ENCODE measurements at regions not wholly inside any gene's neighbourhood (a gene's known extent, or its start where the extent isn't known, plus 50 kb on each side); places are given as distances from the start of the nearest gene placed in this dataset.
"Not testable (repeated sequence)": the region's sequence is repeated elsewhere in the genome, so short reads cannot be mapped to it uniquely, and the experiment has no call there.

DNA sequence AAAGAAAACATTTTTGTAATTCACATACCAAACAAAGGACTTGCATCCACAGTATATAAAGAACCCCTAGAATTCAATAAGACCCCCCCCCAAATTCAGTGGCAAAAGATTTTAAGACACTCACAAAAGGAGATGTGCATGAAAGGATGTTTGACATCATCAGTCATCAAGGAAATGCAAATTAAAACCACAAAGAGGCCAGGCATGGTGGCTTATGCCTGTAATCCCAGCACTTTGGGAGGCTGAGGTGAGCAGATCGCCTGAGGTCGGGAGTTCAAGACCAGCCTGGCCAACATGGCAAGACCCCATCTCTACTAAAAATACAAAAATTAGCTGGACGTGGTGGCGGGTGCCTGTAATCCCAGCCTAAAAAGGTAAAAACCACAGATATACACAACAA is 61.3 kb downstream of the AIPL1 start:
- H3K27ac Mint-ChIP-seq; ATAC-seq; H3K36me3 Mint-ChIP-seq (ENCODE audit: low read depth); POLR2A ChIA-PET; CTCF ChIA-PET; H3K9me3 Mint-ChIP-seq (ENCODE audit: low read depth); H3K4me3 Mint-ChIP-seq: not testable (repeated sequence)
- intact Hi-C loops (cut with DNase I, micrococcal nuclease) = loop anchor here in 1 of 2 experiments (5.0 kb wide), 1 partner anchor 151 kb away; no protein-coding TSS in a partner anchor
- H3K4me1 Mint-ChIP-seq = peaks cover 24% of the 10 kb centered on the region
- peaks cover 31% of the 10 kb centered on the region for H3K27me3 Mint-ChIP-seq
- DNase-seq = peak; percentile 35

DNA sequence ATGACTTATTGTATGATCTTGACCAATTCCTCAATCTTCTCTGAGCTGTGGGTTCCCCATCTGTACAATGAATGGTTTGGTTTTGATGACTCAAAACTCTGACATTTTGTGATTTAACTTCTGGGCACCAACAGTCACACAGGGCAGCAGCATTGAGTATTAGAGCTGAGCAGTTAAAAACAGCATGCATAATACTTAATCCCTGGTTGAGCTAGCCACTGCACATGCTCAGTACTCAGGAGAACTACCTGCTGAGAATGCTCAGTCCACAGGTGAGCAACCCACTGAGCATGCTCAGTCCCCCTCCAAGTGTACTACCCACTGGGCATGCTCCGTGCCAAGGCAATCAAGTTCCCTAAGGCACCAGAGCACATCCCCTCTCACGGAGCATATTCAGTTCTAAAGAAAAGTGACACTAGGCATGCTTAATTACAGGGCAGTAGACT is 68.7 kb downstream of the AIPL1 start:
- intact Hi-C loops (cut with DNase I, micrococcal nuclease) = no loop called here
- POLR2A ChIA-PET = no interaction called here
- CTCF ChIA-PET = no interaction called here
- H3K9me3 Mint-ChIP-seq (ENCODE audit: low read depth) = no peaks in the 10 kb centered on the region
- H3K36me3 Mint-ChIP-seq (ENCODE audit: low read depth) = no peaks in the 10 kb centered on the region
- peaks cover 41% of the 10 kb centered on the region for H3K27me3 Mint-ChIP-seq
- no peak overlapping the region for H3K4me3 Mint-ChIP-seq
- no peak overlapping the region for H3K27ac Mint-ChIP-seq
- peaks cover 10% of the 10 kb centered on the region for H3K4me1 Mint-ChIP-seq
- ATAC-seq (peak; percentile 72), DNase-seq (no peak)

- peaks cover 38% of the 10 kb centered on the region for H3K27me3 Mint-ChIP-seq
- ATAC-seq (no peak), DNase-seq (no peak)
- intact Hi-C loops (cut with DNase I, micrococcal nuclease) = no loop called here
- no peak overlapping the region for H3K4me3 Mint-ChIP-seq
- CTCF ChIA-PET = interaction anchor here (1.0 kb wide), 1 partner anchor 116 kb away, joined by 3 read pairs; no protein-coding TSS in a partner anchor
- no peaks in the 10 kb centered on the region for H3K36me3 Mint-ChIP-seq (ENCODE audit: low read depth)
- H3K27ac Mint-ChIP-seq = no peak overlapping the region
- no peaks in the 10 kb centered on the region for H3K9me3 Mint-ChIP-seq (ENCODE audit: low read depth)
- POLR2A ChIA-PET = no interaction called here
- H3K4me1 Mint-ChIP-seq = peaks cover 10% of the 10 kb centered on the region
Observed at GRCh38 chr17:6365200-6365943, 69.5 kb downstream of the AIPL1 start.

- Mint-ChIP-seq H3K27me3 (peaks cover 43% of the 10 kb centered on the region), H3K27ac (no peak overlapping the region), H3K36me3 (ENCODE audit: low read depth) (no peaks in the 10 kb centered on the region), H3K9me3 (ENCODE audit: low read depth) (no peaks in the 10 kb centered on the region), H3K4me3 (no peak overlapping the region), H3K4me1 (peaks cover 10% of the 10 kb centered on the region)
- ChIA-PET POLR2A (no interaction called here), CTCF (interaction anchor here (0.6 to 0.7 kb wide), 3 partner anchors 24 to 1319 kb away, joined by 3 read pairs; no protein-coding TSS in a partner anchor)
- intact Hi-C loops (cut with DNase I, micrococcal nuclease) = no loop called here
- ATAC-seq (no peak), DNase-seq (no peak)
Observed at GRCh38 chr17:6361733-6362132, 73.2 kb downstream of the AIPL1 start.

DNA sequence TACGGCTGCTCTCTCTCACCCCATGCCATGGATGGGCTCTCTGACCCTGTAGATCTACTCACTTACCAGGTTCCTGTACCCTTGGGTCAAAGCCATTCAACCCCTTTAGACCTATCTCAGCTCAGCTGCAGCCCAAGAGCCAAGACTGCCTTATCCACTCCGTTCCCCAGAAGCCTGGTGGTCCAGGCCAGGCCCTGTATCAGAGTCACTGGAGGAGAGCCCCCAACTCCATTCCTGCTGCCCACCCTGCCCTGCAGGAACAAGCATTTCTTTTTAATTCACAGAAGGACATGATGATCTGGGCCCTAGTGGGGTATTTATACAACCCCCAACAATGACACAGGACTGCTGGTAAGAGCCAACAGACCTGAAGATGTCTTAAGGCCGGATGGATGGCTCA is 76.8 kb downstream of the AIPL1 start:
- H3K9me3 Mint-ChIP-seq (ENCODE audit: low read depth) = no peaks in the 10 kb centered on the region
- DNase-seq (no peak), ATAC-seq (no peak)
- ChIA-PET POLR2A (no interaction called here), CTCF (no interaction called here)
- peaks cover 36% of the 10 kb centered on the region for H3K27me3 Mint-ChIP-seq
- intact Hi-C loops (cut with DNase I, micrococcal nuclease) = no loop called here
- no peaks in the 10 kb centered on the region for H3K36me3 Mint-ChIP-seq (ENCODE audit: low read depth)
- H3K27ac Mint-ChIP-seq = no peak overlapping the region
- no peaks in the 10 kb centered on the region for H3K4me1 Mint-ChIP-seq
- H3K4me3 Mint-ChIP-seq = no peak overlapping the region

GRCh38 chr17:6356562-6356961 is 78.4 kb downstream of the AIPL1 start:
- DNase-seq (no peak), ATAC-seq (no peak)
- ChIA-PET POLR2A (no interaction called here), CTCF (no interaction called here)
- no peaks in the 10 kb centered on the region for H3K36me3 Mint-ChIP-seq (ENCODE audit: low read depth)
- H3K4me3 Mint-ChIP-seq = no peak overlapping the region
- no peaks in the 10 kb centered on the region for H3K4me1 Mint-ChIP-seq
- no peak overlapping the region for H3K27ac Mint-ChIP-seq
- peaks cover 33% of the 10 kb centered on the region for H3K27me3 Mint-ChIP-seq
- intact Hi-C loops (cut with DNase I, micrococcal nuclease) = no loop called here
- no peaks in the 10 kb centered on the region for H3K9me3 Mint-ChIP-seq (ENCODE audit: low read depth)

- DNase-seq (no peak), ATAC-seq (no peak)
- Mint-ChIP-seq H3K4me3 (no peak overlapping the region), H3K9me3 (ENCODE audit: low read depth) (no peaks in the 10 kb centered on the region), H3K27ac (no peak overlapping the region), H3K4me1 (no peaks in the 10 kb centered on the region), H3K27me3 (peaks cover 28% of the 10 kb centered on the region), H3K36me3 (ENCODE audit: low read depth) (no peaks in the 10 kb centered on the region)
- ChIA-PET CTCF (no interaction called here), POLR2A (no interaction called here)
- intact Hi-C loops (cut with DNase I, micrococcal nuclease) = no loop called here
Observed at GRCh38 chr17:6355196-6355595, 79.7 kb downstream of the AIPL1 start.

DNA sequence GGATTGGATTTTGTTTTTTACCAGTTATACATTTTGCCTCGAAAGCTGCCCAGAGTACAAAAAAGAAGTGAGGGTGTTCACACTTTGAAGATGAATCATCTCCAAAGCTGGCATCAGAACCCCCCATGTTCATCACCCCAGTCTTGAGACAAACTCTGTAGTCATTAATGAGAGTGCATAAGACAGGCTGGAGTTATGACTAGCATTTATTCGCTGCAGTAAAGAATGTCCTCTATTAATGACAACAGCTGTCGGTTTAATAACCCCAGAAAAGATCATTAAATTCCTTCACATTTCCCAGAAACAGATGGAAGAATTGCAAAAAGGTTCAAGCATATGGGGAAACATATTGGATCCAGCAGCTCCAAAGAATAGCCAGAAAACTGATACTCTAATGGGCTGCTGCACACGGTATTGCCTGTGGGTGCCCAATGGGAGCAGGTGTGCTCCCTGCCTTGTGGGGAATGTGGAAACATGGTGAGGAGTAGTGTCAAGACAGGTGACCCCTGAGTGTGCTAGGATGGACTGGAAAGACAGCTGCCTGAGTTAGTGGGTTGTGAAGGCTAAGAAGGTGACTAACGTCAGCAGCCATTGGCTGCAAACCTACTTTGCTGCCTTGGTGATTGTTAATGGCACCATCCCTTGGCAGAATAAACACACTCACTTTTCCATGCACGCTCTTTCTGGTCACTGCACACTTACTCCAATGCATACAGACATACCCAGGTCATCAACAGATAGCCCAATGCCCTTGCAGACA is 81.9 kb downstream of the AIPL1 start:
- ATAC-seq (no peak), DNase-seq (no peak)
- Mint-ChIP-seq H3K27me3 (peaks cover 18% of the 10 kb centered on the region), H3K9me3 (ENCODE audit: low read depth) (no peaks in the 10 kb centered on the region), H3K4me3 (no peak overlapping the region), H3K36me3 (ENCODE audit: low read depth) (no peaks in the 10 kb centered on the region), H3K4me1 (no peaks in the 10 kb centered on the region), H3K27ac (no peak overlapping the region)
- CTCF ChIA-PET = no interaction called here
- intact Hi-C loops (cut with DNase I, micrococcal nuclease) = no loop called here
- POLR2A ChIA-PET = no interaction called here

DNA sequence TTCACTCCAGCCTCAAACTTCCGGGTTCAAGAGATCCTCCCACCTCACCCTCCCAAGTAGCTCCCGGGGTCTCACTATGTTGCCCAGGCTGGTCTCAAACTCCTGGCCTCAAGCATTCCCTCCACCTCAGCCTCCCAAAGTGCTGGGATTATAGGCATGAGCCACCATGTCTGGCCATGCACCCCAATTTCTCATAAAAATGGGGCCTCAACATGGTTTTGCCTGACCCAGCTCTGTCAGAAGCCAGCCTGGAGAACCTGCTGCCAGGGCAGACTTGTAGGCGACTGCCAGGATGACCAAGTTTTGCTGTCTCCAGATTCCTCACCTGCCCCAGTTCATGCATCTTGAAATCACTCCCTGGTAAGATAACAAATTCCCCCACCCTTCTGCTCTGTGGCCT is 82.9 kb downstream of the AIPL1 start:
- DNase-seq (no peak), ATAC-seq (no peak)
- Mint-ChIP-seq H3K4me1 (no peaks in the 10 kb centered on the region), H3K4me3 (no peak overlapping the region), H3K27me3 (peaks cover 19% of the 10 kb centered on the region), H3K27ac (no peak overlapping the region), H3K9me3 (ENCODE audit: low read depth) (no peaks in the 10 kb centered on the region), H3K36me3 (ENCODE audit: low read depth) (no peaks in the 10 kb centered on the region)
- intact Hi-C loops (cut with DNase I, micrococcal nuclease) = no loop called here
- POLR2A ChIA-PET = no interaction called here
- CTCF ChIA-PET = interaction anchor here (0.6 to 0.7 kb wide), 2 partner anchors 25 to 73 kb away, joined by 3 read pairs; no protein-coding TSS in a partner anchor

GRCh38 chr17:6350806-6351205 is 84.1 kb downstream of the AIPL1 start:
- intact Hi-C loops (cut with DNase I, micrococcal nuclease) = no loop called here
- DNase-seq (no peak), ATAC-seq (no peak)
- Mint-ChIP-seq H3K27me3 (peaks cover 17% of the 10 kb centered on the region), H3K36me3 (ENCODE audit: low read depth) (no peaks in the 10 kb centered on the region), H3K9me3 (ENCODE audit: low read depth) (no peaks in the 10 kb centered on the region), H3K27ac (no peak overlapping the region), H3K4me3 (no peak overlapping the region), H3K4me1 (no peaks in the 10 kb centered on the region)
- ChIA-PET CTCF (no interaction called here), POLR2A (no interaction called here)

- ATAC-seq = no peak
- DNase-seq = no peak
- H3K9me3 Mint-ChIP-seq (ENCODE audit: low read depth) = no peaks in the 10 kb centered on the region
- no peaks in the 10 kb centered on the region for H3K36me3 Mint-ChIP-seq (ENCODE audit: low read depth)
- CTCF ChIA-PET = interaction anchor here (0.7 kb wide), 1 partner anchor 615 kb away, joined by 5 read pairs; no protein-coding TSS in a partner anchor
- H3K4me3 Mint-ChIP-seq = no peak overlapping the region
- intact Hi-C loops (cut with DNase I, micrococcal nuclease) = no loop called here
- no peaks in the 10 kb centered on the region for H3K4me1 Mint-ChIP-seq
- H3K27ac Mint-ChIP-seq = no peak overlapping the region
- POLR2A ChIA-PET = no interaction called here
- peaks cover 15% of the 10 kb centered on the region for H3K27me3 Mint-ChIP-seq
Observed at GRCh38 chr17:6348891-6349290, 86.0 kb downstream of the AIPL1 start.

DNA sequence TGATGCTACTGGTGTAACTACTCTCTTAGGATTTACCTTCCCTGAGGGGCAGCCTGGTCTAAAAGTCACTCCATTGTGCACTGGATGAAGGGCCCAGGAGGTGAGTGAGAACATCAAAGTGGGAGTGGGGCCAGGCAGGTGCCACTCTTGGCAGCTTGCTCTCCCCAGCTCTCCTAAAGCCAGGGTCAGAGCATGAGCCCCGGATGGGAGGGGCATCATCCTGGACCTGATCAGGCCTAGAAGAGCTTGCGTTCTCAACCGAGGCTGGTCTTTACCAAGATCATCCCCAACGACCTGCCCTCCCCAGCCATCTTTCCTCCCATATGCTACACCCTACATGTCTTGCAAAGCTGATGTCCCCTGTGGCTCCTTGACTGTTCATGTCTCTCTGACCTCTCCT is 87.1 kb downstream of the AIPL1 start:
- Mint-ChIP-seq H3K36me3 (ENCODE audit: low read depth) (no peaks in the 10 kb centered on the region), H3K4me3 (no peak overlapping the region)

More for the DNA sequence above, 87.1 kb downstream of the AIPL1 start:
- ATAC-seq (no peak), DNase-seq (no peak)
- Mint-ChIP-seq H3K27ac (no peak overlapping the region), H3K27me3 (peaks cover 7% of the 10 kb centered on the region), H3K9me3 (ENCODE audit: low read depth) (no peaks in the 10 kb centered on the region), H3K4me1 (no peaks in the 10 kb centered on the region)
- ChIA-PET CTCF (no interaction called here), POLR2A (no interaction called here)
- intact Hi-C loops (cut with DNase I, micrococcal nuclease) = no loop called here
